Endothelial cell of umbilical vein (primary cell): ENCODE measurements at regions not wholly inside any gene's neighbourhood (a gene's known extent, or its start where the extent isn't known, plus 50 kb on each side); places are given as distances from the start of the nearest gene placed in this dataset.

ENCODE experiments used
- BruUV-seq: library from RNA; stranded (reverse); fragments of 400-500 nt; replicated peaks from 2 replicates; lab custom pipeline; 2021; lab: Mats Ljungman, UMichigan
- CTCF ChIA-PET: fragments of 300-600, 350-600 bp; sonication (Branson Sonifier 250); formaldehyde crosslinking; loops from one replicate; lab custom pipeline; 2021; ENCODE audit warnings: antibody characterized with exemption, inconsistent platforms; lab: Charles Lee
- POLR2A ChIA-PET: fragments of 300-600, 350-600 bp; sonication (Branson Sonifier 250); formaldehyde crosslinking; loops from one replicate; lab custom pipeline; 2021; ENCODE audit warnings: antibody characterized with exemption, inconsistent platforms; lab: Charles Lee
- DNase-seq: peaks from one replicate; pipeline ENCODE4 v3.0.0-alpha.2; 2011; ENCODE audit warnings: low read depth, low spot score
- FAIRE-seq: peaks from 2 replicates; lab custom pipeline; 2011; peaks lifted over from hg19 to GRCh38; lab: Jason Lieb, UNC
- H2AFZ ChIP-seq: 2 replicates; pipeline ENCODE4 v1.6.0; 2012; ENCODE audit warnings: low read depth, low read length, control low read depth, inconsistent platforms
- H3K27ac ChIP-seq: 2 replicates; pipeline ENCODE4 v1.5.1; 2011; ENCODE audit warnings: low read depth, mild to moderate bottlenecking, control low read depth, low read length, moderate library complexity; ENCODE audit not compliant: insufficient read depth
- H3K27me3 ChIP-seq, 2 experiments: 2 replicates each; pipeline versions ENCODE4 v1.6.0 to v1.6.1; 2011; ENCODE audit warnings: low read length in 2 of 2, mixed read lengths in 1 of 2; ENCODE audit not compliant: control insufficient read depth in 2 of 2, insufficient read depth in 2 of 2
- H3K36me3 ChIP-seq, 2 experiments: 2 replicates in 1 of 2; 3 replicates in 1 of 2; pipeline ENCODE4 v1.5.1; 2011; ENCODE audit warnings: low read length in 2 of 2, mild to moderate bottlenecking in 1 of 2, moderate library complexity in 1 of 2; ENCODE audit not compliant: control insufficient read depth in 2 of 2, insufficient read depth in 2 of 2; ENCODE audit errors: extremely low read depth in 1 of 2
- H3K4me1 ChIP-seq: 3 replicates; pipeline ENCODE4 v1.5.1; 2011; ENCODE audit warnings: mild to moderate bottlenecking, low read length; ENCODE audit not compliant: control insufficient read depth, insufficient read depth; ENCODE audit errors: extremely low read depth
- H3K4me2 ChIP-seq: 2 replicates; pipeline ENCODE4 v1.6.1; 2011; ENCODE audit warnings: low read length, control low read depth, mixed read lengths; ENCODE audit not compliant: insufficient read depth
- H3K4me3 ChIP-seq, 3 experiments: fragments of 200-600 bp in 1 of 3; sonication (generic), shearing (Covaris generic) in 1 of 3; replicated peaks in 1 of 3; 2 replicates each; pipeline ENCODE4 v1.5.1; 2011 to 2016; ENCODE audit warnings: control low read depth in 3 of 3, low read length in 3 of 3, mild to moderate bottlenecking in 2 of 3, inconsistent platforms in 1 of 3, low read depth in 1 of 3, moderate library complexity in 1 of 3; ENCODE audit not compliant: insufficient read depth in 1 of 3
- H3K79me2 ChIP-seq: 2 replicates; pipeline ENCODE4 v1.6.0; 2012; ENCODE audit warnings: low read length, inconsistent platforms; ENCODE audit not compliant: control insufficient read depth, insufficient read depth
- H3K9ac ChIP-seq: replicated peaks from 2 replicates; pipeline ENCODE3; 2011; ENCODE audit warnings: low read length, control low read depth; ENCODE audit not compliant: insufficient read depth; ENCODE audit errors: extremely low read depth
- H3K9me1 ChIP-seq: replicated peaks from 3 replicates; pipeline ENCODE4 v1.6.0; 2011; ENCODE audit warnings: mild to moderate bottlenecking, low read length; ENCODE audit not compliant: control insufficient read depth, insufficient read depth; ENCODE audit errors: extremely low read depth
- H3K9me3 ChIP-seq: replicated peaks from 2 replicates; pipeline ENCODE4 v1.5.1; 2012; ENCODE audit warnings: low read length, inconsistent platforms; ENCODE audit not compliant: control insufficient read depth, insufficient read depth
- H4K20me1 ChIP-seq: replicated peaks from 2 replicates; pipeline ENCODE3; 2011; ENCODE audit warnings: mild to moderate bottlenecking, low read length; ENCODE audit not compliant: control insufficient read depth, insufficient read depth; ENCODE audit errors: extremely low read depth
- EZH2 ChIP-seq: IDR thresholded peaks from 2 replicates; pipeline ENCODE4 v1.6.1; 2012; ENCODE audit warnings: borderline replicate concordance, low read depth, mild to moderate bottlenecking, moderate library complexity, low read length, inconsistent platforms; ENCODE audit not compliant: severe bottlenecking
- FOS ChIP-seq: IDR thresholded peaks from 2 replicates; pipeline ENCODE4 v1.6.1; 2011; ENCODE audit warnings: mild to moderate bottlenecking, low read length, moderate library complexity, borderline replicate concordance; ENCODE audit not compliant: insufficient read depth
- JUN ChIP-seq: IDR thresholded peaks from 2 replicates; pipeline ENCODE4 v1.6.1; 2011; ENCODE audit warnings: borderline replicate concordance, low read depth; ENCODE audit not compliant: insufficient read length, insufficient read depth
- MYC ChIP-seq: IDR thresholded peaks from one replicate; pipeline ENCODE4 v1.6.1; 2011; ENCODE audit warnings: mild to moderate bottlenecking, low read depth, low read length
- POLR2A ChIP-seq: IDR thresholded peaks from 2 replicates; pipeline ENCODE4 v1.6.1; 2012; ENCODE audit warnings: low read depth, mild to moderate bottlenecking, control low read depth, low read length
- POLR2AphosphoS5 ChIP-seq: IDR thresholded peaks from 2 replicates; pipeline ENCODE4 v1.6.1; 2012; ENCODE audit warnings: low read depth, mild to moderate bottlenecking, control low read depth, low read length, moderate library complexity; ENCODE audit not compliant: insufficient read depth
- dilution Hi-C: fragments of 300-500 bp; cut with MboI; formaldehyde crosslinking; loops from one replicate; pipeline ENCODE4 v1.15.0; 2019; ENCODE audit warnings: low sequenced_read_pairs; ENCODE audit not compliant: extremely low pct_ligation_motif_present
- intact Hi-C: fragments of 100-400 bp; cut with micrococcal nuclease; formaldehyde crosslinking; loops from one replicate; pipeline ENCODE4 v1.10.0; 2022
- TF ChIP-seq, protein P1 (sequence below), 2 donors: IDR thresholded peaks; 1 replicate in 1 of 2; 2 replicates in 1 of 2; pipeline ENCODE4 v1.5.1; 2011; ENCODE audit warnings: low read length in 2 of 2, mild to moderate bottlenecking in 2 of 2, moderate library complexity in 2 of 2, control low read depth in 1 of 2, inconsistent platforms in 1 of 2, low read depth in 1 of 2; ENCODE audit not compliant: insufficient read depth in 1 of 2; ENCODE audit errors: extremely low read depth in 1 of 2
- TF ChIP-seq, protein P2 (sequence below): IDR thresholded peaks from 2 replicates; pipeline ENCODE4 v1.6.1; 2011; ENCODE audit not compliant: insufficient read depth, insufficient read length

- H3K9me3 ChIP-seq = no peaks in the 10 kb centered on the region
Measured at GRCh38 chr2:75261923-75262322, 62.6 kb upstream of the TACR1 start.

DNA sequence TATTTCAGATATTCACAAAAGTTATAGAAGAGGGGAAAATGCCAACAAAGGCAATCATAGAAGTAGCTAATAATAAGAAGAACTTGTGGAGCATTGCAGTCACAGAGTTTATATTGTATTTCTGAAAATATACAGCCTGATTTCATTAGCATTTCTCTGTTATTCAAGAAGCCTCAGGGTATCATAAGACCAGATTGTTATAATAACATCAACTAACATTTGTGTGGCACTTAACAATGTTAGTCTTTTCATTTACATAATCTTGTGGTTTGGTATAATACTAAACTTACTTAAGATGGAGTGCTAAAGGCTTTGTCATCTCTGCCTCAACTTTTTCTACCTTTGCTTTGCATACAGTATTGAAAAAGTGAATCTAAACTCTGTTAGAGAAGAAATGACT, 61.6 kb upstream of the TACR1 start:
- CTCF ChIA-PET = no interaction called here
- Histone ChIP-seq H3K36me3 (no peaks in the 10 kb centered on the region), H3K4me1 (no peaks in the 10 kb centered on the region), H3K79me2 (no peaks in the 10 kb centered on the region), H3K4me3 (no peak overlapping the region), H3K9ac (no peak overlapping the region), H2AFZ (no peak overlapping the region), H3K9me3 (no peaks in the 10 kb centered on the region), H3K27ac (no peak overlapping the region), H3K9me1 (no peaks in the 10 kb centered on the region), H3K4me2 (no peak overlapping the region), H3K27me3 (no peaks in the 10 kb centered on the region), H4K20me1 (no peaks in the 10 kb centered on the region)
- DNase-seq (no peak), FAIRE-seq (no peak)
- POLR2A ChIA-PET = no interaction called here
- dilution Hi-C loops = no loop called here
- intact Hi-C loops = no loop called here
- no TSS peak for BruUV-seq
- TF ChIP-seq, protein P1, sequence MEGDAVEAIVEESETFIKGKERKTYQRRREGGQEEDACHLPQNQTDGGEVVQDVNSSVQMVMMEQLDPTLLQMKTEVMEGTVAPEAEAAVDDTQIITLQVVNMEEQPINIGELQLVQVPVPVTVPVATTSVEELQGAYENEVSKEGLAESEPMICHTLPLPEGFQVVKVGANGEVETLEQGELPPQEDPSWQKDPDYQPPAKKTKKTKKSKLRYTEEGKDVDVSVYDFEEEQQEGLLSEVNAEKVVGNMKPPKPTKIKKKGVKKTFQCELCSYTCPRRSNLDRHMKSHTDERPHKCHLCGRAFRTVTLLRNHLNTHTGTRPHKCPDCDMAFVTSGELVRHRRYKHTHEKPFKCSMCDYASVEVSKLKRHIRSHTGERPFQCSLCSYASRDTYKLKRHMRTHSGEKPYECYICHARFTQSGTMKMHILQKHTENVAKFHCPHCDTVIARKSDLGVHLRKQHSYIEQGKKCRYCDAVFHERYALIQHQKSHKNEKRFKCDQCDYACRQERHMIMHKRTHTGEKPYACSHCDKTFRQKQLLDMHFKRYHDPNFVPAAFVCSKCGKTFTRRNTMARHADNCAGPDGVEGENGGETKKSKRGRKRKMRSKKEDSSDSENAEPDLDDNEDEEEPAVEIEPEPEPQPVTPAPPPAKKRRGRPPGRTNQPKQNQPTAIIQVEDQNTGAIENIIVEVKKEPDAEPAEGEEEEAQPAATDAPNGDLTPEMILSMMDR (IDR thresholded peaks at IDR 0.05; ENCODE audit: extremely low read depth in 1 of 2, insufficient read depth in 1 of 2, low read depth in 1 of 2, low read length in 2 of 2) = no peak
- no peak for TF ChIP-seq FOS
- TF ChIP-seq POLR2A = no peak
- no peak for TF ChIP-seq MYC

More at GRCh38 chr2:75261923-75262322, 62.6 kb upstream of the TACR1 start:
- FAIRE-seq (no peak), DNase-seq (no peak)
- intact Hi-C loops (no loop called here), dilution Hi-C loops (no loop called here)
- H3K79me2 ChIP-seq = no peaks in the 10 kb centered on the region
- POLR2A ChIA-PET = no interaction called here
- no peaks in the 10 kb centered on the region for H3K27me3 ChIP-seq
- H3K4me3 ChIP-seq = no peak overlapping the region
- H3K27ac ChIP-seq = no peak overlapping the region
- TF ChIP-seq POLR2AphosphoS5 (no peak), FOS (no peak), JUN (no peak), POLR2A (no peak), EZH2 (no peak)
- TF ChIP-seq, protein P1 (IDR thresholded peaks at IDR 0.05; ENCODE audit: extremely low read depth in 1 of 2, insufficient read depth in 1 of 2, low read depth in 1 of 2, low read length in 2 of 2) = no peak
- TF ChIP-seq, protein P2, sequence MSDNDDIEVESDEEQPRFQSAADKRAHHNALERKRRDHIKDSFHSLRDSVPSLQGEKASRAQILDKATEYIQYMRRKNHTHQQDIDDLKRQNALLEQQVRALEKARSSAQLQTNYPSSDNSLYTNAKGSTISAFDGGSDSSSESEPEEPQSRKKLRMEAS = no peak
- H3K4me2 ChIP-seq = no peak overlapping the region
- no peak overlapping the region for H3K9ac ChIP-seq
- H2AFZ ChIP-seq = no peak overlapping the region
- no peaks in the 10 kb centered on the region for H4K20me1 ChIP-seq
- CTCF ChIA-PET = no interaction called here
- H3K4me1 ChIP-seq = no peaks in the 10 kb centered on the region
- BruUV-seq = no TSS peak
- H3K9me1 ChIP-seq = no peaks in the 10 kb centered on the region
- H3K36me3 ChIP-seq = no peaks in the 10 kb centered on the region
